Progenitor cell of endocrine pancreas (in vitro differentiated cells): ENCODE measurements at regions not wholly inside any gene's neighbourhood (a gene's known extent, or its start where the extent isn't known, plus 50 kb on each side); places are given as distances from the start of the nearest gene placed in this dataset.
A peak's percentile ranks its signal among the peaks of the same experiment; 100 is the strongest.

Experiments
- DNase-seq: peaks from one replicate; pipeline ENCODE4 v3.0.0; 2021; ENCODE audit warnings: low spot score; ENCODE audit not compliant: unreplicated experiment
- H3K27ac Mint-ChIP-seq: 2 replicates; pipeline ENCODE4 v1.8.0; 2021; ENCODE audit warnings: mild to moderate bottlenecking, moderate library complexity, mixed read lengths
- H3K27me3 Mint-ChIP-seq: 2 replicates; pipeline ENCODE4 v1.8.0; 2021; ENCODE audit warnings: mixed read lengths
- H3K36me3 Mint-ChIP-seq: 2 replicates; pipeline ENCODE4 v1.8.0; 2022; ENCODE audit warnings: mixed read lengths; ENCODE audit not compliant: insufficient read depth
- H3K4me1 Mint-ChIP-seq: 2 replicates; pipeline ENCODE4 v1.8.0; 2021; ENCODE audit warnings: low read depth, mixed read lengths
- H3K4me3 Mint-ChIP-seq: 2 replicates; pipeline ENCODE4 v1.8.0; 2021; ENCODE audit warnings: low read depth, mild to moderate bottlenecking, moderate library complexity, mixed read lengths
- H3K9me3 Mint-ChIP-seq: 2 replicates; pipeline ENCODE4 v1.8.0; 2021; ENCODE audit warnings: low read depth, mixed read lengths
- CTCF ChIP-seq: fragments of 200-600 bp; sonication (generic); IDR thresholded peaks from one replicate; pipeline ENCODE4 v1.5.0; 2021; ENCODE audit warnings: antibody characterized with exemption, mild to moderate bottlenecking; ENCODE audit not compliant: unreplicated experiment

GRCh38 chr12:40551466-40551865 is 140.8 kb upstream of the CNTN1 start:
- Mint-ChIP-seq H3K9me3 (peaks cover 8% of the 10 kb centered on the region), H3K27me3 (peaks cover 3% of the 10 kb centered on the region), H3K4me3 (no peak overlapping the region), H3K36me3 (no peaks in the 10 kb centered on the region), H3K27ac (no peak overlapping the region), H3K4me1 (peaks cover 2% of the 10 kb centered on the region)
- no peak for TF ChIP-seq CTCF
- no peak for DNase-seq

GRCh38 chr12:40552868-40553267 is 139.4 kb upstream of the CNTN1 start:
- H3K4me3 Mint-ChIP-seq: no peak overlapping the region
- no peak for TF ChIP-seq CTCF
- H3K27me3 Mint-ChIP-seq: peaks cover 3% of the 10 kb centered on the region
- peaks cover 8% of the 10 kb centered on the region for H3K9me3 Mint-ChIP-seq
- no peaks in the 10 kb centered on the region for H3K36me3 Mint-ChIP-seq
- DNase-seq: no peak
- no peak overlapping the region for H3K27ac Mint-ChIP-seq
- peaks cover 5% of the 10 kb centered on the region for H3K4me1 Mint-ChIP-seq

- H3K9me3 Mint-ChIP-seq: no peaks in the 10 kb centered on the region
- H3K4me1 Mint-ChIP-seq: peaks cover 17% of the 10 kb centered on the region
- DNase-seq: no peak
- TF ChIP-seq CTCF: no peak
- H3K27me3 Mint-ChIP-seq: peaks cover 3% of the 10 kb centered on the region
- peak overlapping the region; percentile 30 for H3K27ac Mint-ChIP-seq
- no peak overlapping the region for H3K4me3 Mint-ChIP-seq
- H3K36me3 Mint-ChIP-seq: no peaks in the 10 kb centered on the region
Observed at GRCh38 chr12:40557980-40558379, 134.3 kb upstream of the CNTN1 start.

- H3K4me3 Mint-ChIP-seq: no peak overlapping the region
- no peak overlapping the region for H3K27ac Mint-ChIP-seq
- peaks cover 3% of the 10 kb centered on the region for H3K27me3 Mint-ChIP-seq
- H3K4me1 Mint-ChIP-seq: peaks cover 17% of the 10 kb centered on the region
- TF ChIP-seq CTCF: no peak
- no peak for DNase-seq
- no peaks in the 10 kb centered on the region for H3K9me3 Mint-ChIP-seq
- H3K36me3 Mint-ChIP-seq: no peaks in the 10 kb centered on the region
Observed at GRCh38 chr12:40559865-40560264, 132.4 kb upstream of the CNTN1 start.

- Mint-ChIP-seq H3K4me3 (no peak overlapping the region), H3K36me3 (no peaks in the 10 kb centered on the region), H3K27ac (no peak overlapping the region), H3K9me3 (no peaks in the 10 kb centered on the region), H3K27me3 (peaks cover 3% of the 10 kb centered on the region), H3K4me1 (peaks cover 17% of the 10 kb centered on the region)
- TF ChIP-seq CTCF: no peak
- no peak for DNase-seq
Observed at GRCh38 chr12:40560848-40561247, 131.4 kb upstream of the CNTN1 start.
